Activated CD4-positive, alpha-beta memory T cell treated with anti-CD3 and anti-CD28 coated beads, Interleukin-2, amount 10 ng/mL, durations not matched to agents 7 days and 5 days (primary cell): ENCODE measurements at regions not wholly inside any gene's neighbourhood (a gene's known extent, or its start where the extent isn't known, plus 50 kb on each side); places are given as distances from the start of the nearest gene placed in this dataset.
"Not testable (repeated sequence)": the region's sequence is repeated elsewhere in the genome, so short reads cannot be mapped to it uniquely, and the experiment has no call there.

Source experiments
- CTCF ChIA-PET: fragments of 350-600 bp; sonication (Branson Sonifier 250); formaldehyde crosslinking; loops from one replicate; lab custom pipeline; 2021; ENCODE audit warnings: antibody characterized with exemption, inconsistent platforms; lab: Charles Lee
- POLR2A ChIA-PET: fragments of 350-600 bp; sonication (Branson Sonifier 250); formaldehyde crosslinking; loops from one replicate; lab custom pipeline; 2021; ENCODE audit warnings: antibody characterized with exemption; lab: Charles Lee
- DNase-seq: peaks from one replicate; pipeline ENCODE4 v3.0.0-alpha.2; 2020
- H3K27ac Mint-ChIP-seq: one replicate; pipeline ENCODE4 v1.8.0; 2021; ENCODE audit warnings: mild to moderate bottlenecking, mixed read lengths
- H3K27me3 Mint-ChIP-seq: one replicate; pipeline ENCODE4 v1.8.0; 2021; ENCODE audit warnings: mixed read lengths
- H3K36me3 Mint-ChIP-seq: one replicate; pipeline ENCODE4 v1.8.0; 2021; ENCODE audit warnings: low read depth, mixed read lengths
- H3K4me1 Mint-ChIP-seq: one replicate; pipeline ENCODE4 v1.8.0; 2021; ENCODE audit warnings: mixed read lengths
- H3K4me3 Mint-ChIP-seq: one replicate; pipeline ENCODE4 v1.8.0; 2021; ENCODE audit warnings: mild to moderate bottlenecking, mixed read lengths
- H3K9me3 Mint-ChIP-seq: one replicate; pipeline ENCODE4 v1.8.0; 2021; ENCODE audit warnings: mixed read lengths

GRCh38 chr4:130053723-130054122, 957.8 kb downstream of the C4orf33 start:
- Mint-ChIP-seq H3K4me3 (no peak overlapping the region), H3K4me1 (no peaks in the 10 kb centered on the region), H3K27me3 (no peaks in the 10 kb centered on the region), H3K9me3 (peaks cover 11% of the 10 kb centered on the region), H3K27ac (no peak overlapping the region), H3K36me3 (no peaks in the 10 kb centered on the region)
- no peak for DNase-seq
- ChIA-PET CTCF (no interaction called here), POLR2A (no interaction called here)

GRCh38 chr4:130054908-130055307, 959.0 kb downstream of the C4orf33 start:
- H3K4me3 Mint-ChIP-seq, result no peak overlapping the region
- no peak for DNase-seq
- H3K36me3 Mint-ChIP-seq, result no peaks in the 10 kb centered on the region
- H3K4me1 Mint-ChIP-seq, result no peaks in the 10 kb centered on the region
- no peaks in the 10 kb centered on the region for H3K27me3 Mint-ChIP-seq
- peaks cover 11% of the 10 kb centered on the region for H3K9me3 Mint-ChIP-seq
- ChIA-PET CTCF (no interaction called here), POLR2A (no interaction called here)
- no peak overlapping the region for H3K27ac Mint-ChIP-seq

- H3K9me3 Mint-ChIP-seq, result peaks cover 11% of the 10 kb centered on the region
- H3K27ac Mint-ChIP-seq, result no peak overlapping the region
- no peak overlapping the region for H3K4me3 Mint-ChIP-seq
- CTCF ChIA-PET, result no interaction called here
- DNase-seq, result no peak
- no peaks in the 10 kb centered on the region for H3K4me1 Mint-ChIP-seq
- POLR2A ChIA-PET, result no interaction called here
- no peaks in the 10 kb centered on the region for H3K36me3 Mint-ChIP-seq
- H3K27me3 Mint-ChIP-seq, result no peaks in the 10 kb centered on the region
Measured at GRCh38 chr4:130056286-130056685, 960.3 kb downstream of the C4orf33 start.

- ChIA-PET POLR2A (no interaction called here), CTCF (no interaction called here)
- Mint-ChIP-seq H3K27ac (no peak overlapping the region), H3K4me1 (no peaks in the 10 kb centered on the region), H3K9me3 (no peaks in the 10 kb centered on the region), H3K36me3 (no peaks in the 10 kb centered on the region), H3K27me3 (no peaks in the 10 kb centered on the region), H3K4me3 (no peak overlapping the region)
- no peak for DNase-seq
Measured at GRCh38 chr4:130064471-130064870, 968.5 kb downstream of the C4orf33 start.

- POLR2A ChIA-PET, result no interaction called here
- Mint-ChIP-seq H3K27ac (no peak overlapping the region), H3K36me3 (no peaks in the 10 kb centered on the region), H3K9me3 (no peaks in the 10 kb centered on the region), H3K4me3 (no peak overlapping the region), H3K27me3 (no peaks in the 10 kb centered on the region), H3K4me1 (no peaks in the 10 kb centered on the region)
- no peak for DNase-seq
- CTCF ChIA-PET, result no interaction called here
Measured at GRCh38 chr4:130067419-130067818, 971.5 kb downstream of the C4orf33 start.

GRCh38 chr4:130068072-130068471, 972.1 kb downstream of the C4orf33 start:
- no peak overlapping the region for H3K4me3 Mint-ChIP-seq
- no peaks in the 10 kb centered on the region for H3K27me3 Mint-ChIP-seq
- H3K36me3 Mint-ChIP-seq, result no peaks in the 10 kb centered on the region
- ChIA-PET POLR2A (no interaction called here), CTCF (no interaction called here)
- no peak for DNase-seq
- H3K4me1 Mint-ChIP-seq, result no peaks in the 10 kb centered on the region
- H3K27ac Mint-ChIP-seq, result no peak overlapping the region
- H3K9me3 Mint-ChIP-seq, result no peaks in the 10 kb centered on the region

- Mint-ChIP-seq H3K9me3 (no peaks in the 10 kb centered on the region), H3K36me3 (no peaks in the 10 kb centered on the region), H3K4me3 (no peak overlapping the region), H3K27me3 (no peaks in the 10 kb centered on the region), H3K4me1 (no peaks in the 10 kb centered on the region), H3K27ac (no peak overlapping the region)
- CTCF ChIA-PET, result no interaction called here
- no peak for DNase-seq
- POLR2A ChIA-PET, result no interaction called here
Measured at GRCh38 chr4:130071746-130072145, 975.8 kb downstream of the C4orf33 start.

GRCh38 chr4:130073145-130073790, 977.3 kb downstream of the C4orf33 start:
- POLR2A ChIA-PET, result no interaction called here
- no peak for DNase-seq
- Mint-ChIP-seq H3K27me3 (no peaks in the 10 kb centered on the region), H3K36me3 (no peaks in the 10 kb centered on the region), H3K4me1 (no peaks in the 10 kb centered on the region), H3K27ac (no peak overlapping the region), H3K9me3 (no peaks in the 10 kb centered on the region), H3K4me3 (no peak overlapping the region)
- CTCF ChIA-PET, result interaction anchor here (0.7 kb wide), 1 partner anchor 14 kb away, joined by 3 read pairs; no protein-coding TSS in a partner anchor

DNA sequence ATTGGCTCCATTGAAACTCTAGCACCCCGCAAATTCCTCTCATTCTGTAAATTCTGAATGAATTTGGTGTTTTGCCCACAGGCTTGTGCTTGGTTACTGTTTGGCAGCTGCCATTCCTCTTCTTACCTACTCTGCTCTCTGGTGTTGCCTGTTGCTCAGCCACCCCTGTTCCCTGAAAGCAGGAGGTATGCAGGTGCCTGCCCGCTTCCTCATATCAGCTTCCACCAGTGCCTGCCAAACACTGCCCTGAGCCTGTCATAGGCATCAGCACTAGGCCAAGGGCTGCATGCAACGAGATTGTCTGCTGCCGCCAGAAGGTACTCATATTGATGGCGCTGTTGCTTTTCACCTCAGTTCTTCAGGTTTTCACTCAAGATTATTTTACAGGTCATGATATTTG, 978.1 kb downstream of the C4orf33 start:
- CTCF ChIA-PET, result no interaction called here
- Mint-ChIP-seq H3K36me3 (no peaks in the 10 kb centered on the region), H3K4me3 (no peak overlapping the region), H3K27ac (no peak overlapping the region), H3K9me3 (no peaks in the 10 kb centered on the region), H3K4me1 (no peaks in the 10 kb centered on the region), H3K27me3 (no peaks in the 10 kb centered on the region)
- no peak for DNase-seq
- POLR2A ChIA-PET, result no interaction called here

- Mint-ChIP-seq H3K9me3 (no peaks in the 10 kb centered on the region), H3K4me1 (no peaks in the 10 kb centered on the region), H3K27ac (no peak overlapping the region), H3K4me3 (no peak overlapping the region), H3K27me3 (no peaks in the 10 kb centered on the region), H3K36me3 (no peaks in the 10 kb centered on the region)
- ChIA-PET CTCF (no interaction called here), POLR2A (no interaction called here)
- DNase-seq, result no peak
Measured at GRCh38 chr4:130077275-130077674, 981.3 kb downstream of the C4orf33 start.

- H3K4me3 Mint-ChIP-seq, POLR2A ChIA-PET, H3K27ac Mint-ChIP-seq, H3K36me3 Mint-ChIP-seq, DNase-seq, CTCF ChIA-PET, H3K27me3 Mint-ChIP-seq, H3K9me3 Mint-ChIP-seq, H3K4me1 Mint-ChIP-seq: not testable (repeated sequence)
Measured at GRCh38 chr4:130079027-130079426, 983.1 kb downstream of the C4orf33 start.

GRCh38 chr4:130080872-130081451, 985.0 kb downstream of the C4orf33 start:
- ChIA-PET CTCF (no interaction called here), POLR2A (no interaction called here)
- no peaks in the 10 kb centered on the region for H3K4me1 Mint-ChIP-seq
- no peak overlapping the region for H3K4me3 Mint-ChIP-seq
- DNase-seq, result no peak
- no peaks in the 10 kb centered on the region for H3K27me3 Mint-ChIP-seq
- no peaks in the 10 kb centered on the region for H3K9me3 Mint-ChIP-seq
- H3K36me3 Mint-ChIP-seq, result no peaks in the 10 kb centered on the region
- H3K27ac Mint-ChIP-seq, result no peak overlapping the region

DNA sequence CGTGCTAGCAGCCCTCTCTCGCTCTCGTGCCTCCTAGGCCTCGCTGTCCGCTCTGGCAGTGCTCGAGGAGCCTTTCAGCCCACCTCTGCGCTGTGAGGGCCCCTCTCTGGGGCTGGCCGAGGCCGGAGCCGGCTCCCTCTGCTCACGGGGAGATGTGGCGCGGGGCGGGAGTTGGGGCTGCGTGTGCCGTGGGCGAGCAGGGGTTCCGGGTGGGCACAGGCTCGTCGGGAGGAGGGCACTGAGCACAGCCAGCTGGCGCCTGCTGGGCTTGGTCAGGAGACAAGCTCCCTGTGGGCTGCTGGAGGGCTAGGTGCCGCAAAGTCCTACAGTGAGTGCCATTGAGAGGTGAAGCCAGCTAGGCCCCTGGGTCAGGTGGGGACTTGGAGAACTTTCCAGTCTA, 994.5 kb downstream of the C4orf33 start:
- CTCF ChIA-PET, result no interaction called here
- DNase-seq, result no peak
- no peak overlapping the region for H3K27ac Mint-ChIP-seq
- no peaks in the 10 kb centered on the region for H3K9me3 Mint-ChIP-seq
- POLR2A ChIA-PET, result no interaction called here
- no peak overlapping the region for H3K4me3 Mint-ChIP-seq
- no peaks in the 10 kb centered on the region for H3K27me3 Mint-ChIP-seq
- H3K36me3 Mint-ChIP-seq, result no peaks in the 10 kb centered on the region
- H3K4me1 Mint-ChIP-seq, result no peaks in the 10 kb centered on the region
